ENCODE measurements at regions not wholly inside any gene's neighbourhood (a gene's known extent, or its start where the extent isn't known, plus 50 kb on each side); places are given as distances from the start of the nearest gene placed in this dataset.

- TF ChIP-seq POLR2AphosphoS5 (IDR thresholded peaks at IDR 0.05; ENCODE audit: insufficient read depth in 1 of 2, low read depth in 1 of 2) (no peak), POLR2A (IDR thresholded peaks at IDR 0.05) (no peak)
- TF ChIP-seq, protein P1, sequence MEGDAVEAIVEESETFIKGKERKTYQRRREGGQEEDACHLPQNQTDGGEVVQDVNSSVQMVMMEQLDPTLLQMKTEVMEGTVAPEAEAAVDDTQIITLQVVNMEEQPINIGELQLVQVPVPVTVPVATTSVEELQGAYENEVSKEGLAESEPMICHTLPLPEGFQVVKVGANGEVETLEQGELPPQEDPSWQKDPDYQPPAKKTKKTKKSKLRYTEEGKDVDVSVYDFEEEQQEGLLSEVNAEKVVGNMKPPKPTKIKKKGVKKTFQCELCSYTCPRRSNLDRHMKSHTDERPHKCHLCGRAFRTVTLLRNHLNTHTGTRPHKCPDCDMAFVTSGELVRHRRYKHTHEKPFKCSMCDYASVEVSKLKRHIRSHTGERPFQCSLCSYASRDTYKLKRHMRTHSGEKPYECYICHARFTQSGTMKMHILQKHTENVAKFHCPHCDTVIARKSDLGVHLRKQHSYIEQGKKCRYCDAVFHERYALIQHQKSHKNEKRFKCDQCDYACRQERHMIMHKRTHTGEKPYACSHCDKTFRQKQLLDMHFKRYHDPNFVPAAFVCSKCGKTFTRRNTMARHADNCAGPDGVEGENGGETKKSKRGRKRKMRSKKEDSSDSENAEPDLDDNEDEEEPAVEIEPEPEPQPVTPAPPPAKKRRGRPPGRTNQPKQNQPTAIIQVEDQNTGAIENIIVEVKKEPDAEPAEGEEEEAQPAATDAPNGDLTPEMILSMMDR (IDR thresholded peaks at IDR 0.05), result no peak
- no peak for DNase-seq (ENCODE audit: extremely low spot score in 2 of 2)
- no peak overlapping the region for H3K27ac ChIP-seq
- no peaks in the 10 kb centered on the region for H3K9me3 ChIP-seq
- intact Hi-C loops (cut with DNase I), result no loop called here
- H3K27me3 ChIP-seq, result no peaks in the 10 kb centered on the region
- H3K36me3 ChIP-seq, result no peaks in the 10 kb centered on the region
- no peaks in the 10 kb centered on the region for H3K4me1 ChIP-seq
- H3K4me3 ChIP-seq, result no peak overlapping the region
Measured at GRCh38 chr1:163970151-163970550, 588.8 kb upstream of the PBX1 start.

- Histone ChIP-seq H3K4me3 (no peak overlapping the region), H3K27ac (no peak overlapping the region), H3K27me3 (no peaks in the 10 kb centered on the region), H3K36me3 (no peaks in the 10 kb centered on the region), H3K9me3 (no peaks in the 10 kb centered on the region), H3K4me1 (no peaks in the 10 kb centered on the region)
- intact Hi-C loops (cut with DNase I), result no loop called here
- no peak for DNase-seq (ENCODE audit: extremely low spot score in 2 of 2)
- TF ChIP-seq, protein P1 (IDR thresholded peaks at IDR 0.05), result no peak
- no peak for TF ChIP-seq POLR2A (IDR thresholded peaks at IDR 0.05)
- no peak for TF ChIP-seq POLR2AphosphoS5 (IDR thresholded peaks at IDR 0.05; ENCODE audit: insufficient read depth in 1 of 2, low read depth in 1 of 2)
Measured at GRCh38 chr1:163970699-163971098, 588.3 kb upstream of the PBX1 start.

DNA sequence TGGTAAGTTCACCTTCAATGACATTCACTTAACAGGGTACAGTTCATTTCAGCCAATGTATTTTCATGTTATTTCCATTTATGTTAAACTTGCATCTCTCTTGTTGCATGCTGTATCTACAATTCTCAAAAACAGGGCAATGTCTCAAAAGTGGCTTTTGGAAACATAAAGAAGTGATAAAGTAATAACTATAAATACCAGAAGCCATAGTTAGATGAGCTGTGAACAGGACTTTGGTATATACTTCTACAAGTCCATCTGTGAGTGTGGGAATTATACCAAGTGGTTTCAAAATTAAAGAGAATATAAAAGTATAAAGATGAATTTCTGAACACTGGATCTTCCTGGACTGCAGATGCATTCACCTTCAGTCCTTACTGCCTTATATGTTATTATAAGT, 585.4 kb upstream of the PBX1 start:
- no peaks in the 10 kb centered on the region for H3K9me3 ChIP-seq
- no peaks in the 10 kb centered on the region for H3K27me3 ChIP-seq
- intact Hi-C loops (cut with DNase I), result no loop called here
- DNase-seq (ENCODE audit: extremely low spot score in 2 of 2), result no peak
- no peaks in the 10 kb centered on the region for H3K36me3 ChIP-seq
- no peak for TF ChIP-seq POLR2AphosphoS5 (IDR thresholded peaks at IDR 0.05; ENCODE audit: insufficient read depth in 1 of 2, low read depth in 1 of 2)
- TF ChIP-seq, protein P1 (IDR thresholded peaks at IDR 0.05), result no peak
- TF ChIP-seq POLR2A (IDR thresholded peaks at IDR 0.05), result no peak
- no peaks in the 10 kb centered on the region for H3K4me1 ChIP-seq
- no peak overlapping the region for H3K27ac ChIP-seq
- H3K4me3 ChIP-seq, result no peak overlapping the region

DNA sequence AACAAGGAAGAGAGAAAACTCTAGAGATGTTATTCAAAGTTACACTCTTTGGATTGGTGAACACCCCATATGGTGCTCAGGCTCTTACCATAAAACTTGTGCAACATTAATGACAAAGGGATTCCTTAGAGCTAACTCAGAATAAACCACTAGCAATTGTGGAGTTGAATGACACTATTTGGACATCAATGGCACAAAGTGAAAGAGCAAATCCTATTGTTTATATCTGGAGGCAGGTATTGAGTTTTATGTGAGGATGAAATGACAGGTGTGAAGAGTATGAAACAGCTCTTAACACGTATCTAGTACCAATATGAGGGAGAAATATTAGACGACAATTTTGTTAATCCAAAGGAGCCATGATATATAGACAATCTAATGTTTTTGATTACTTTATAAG, 584.9 kb upstream of the PBX1 start:
- no peaks in the 10 kb centered on the region for H3K4me1 ChIP-seq
- no peaks in the 10 kb centered on the region for H3K27me3 ChIP-seq
- DNase-seq (ENCODE audit: extremely low spot score in 2 of 2), result no peak
- no peak overlapping the region for H3K4me3 ChIP-seq
- TF ChIP-seq, protein P1 (IDR thresholded peaks at IDR 0.05), result no peak
- no peak for TF ChIP-seq POLR2AphosphoS5 (IDR thresholded peaks at IDR 0.05; ENCODE audit: insufficient read depth in 1 of 2, low read depth in 1 of 2)
- TF ChIP-seq POLR2A (IDR thresholded peaks at IDR 0.05), result no peak
- H3K9me3 ChIP-seq, result no peaks in the 10 kb centered on the region
- H3K27ac ChIP-seq, result no peak overlapping the region
- no peaks in the 10 kb centered on the region for H3K36me3 ChIP-seq
- intact Hi-C loops (cut with DNase I), result no loop called here

GRCh38 chr1:163980394-163980793, 578.6 kb upstream of the PBX1 start:
- no peaks in the 10 kb centered on the region for H3K4me1 ChIP-seq
- no peak overlapping the region for H3K4me3 ChIP-seq
- no peaks in the 10 kb centered on the region for H3K36me3 ChIP-seq
- DNase-seq (ENCODE audit: extremely low spot score in 2 of 2), result no peak
- no peaks in the 10 kb centered on the region for H3K27me3 ChIP-seq
- H3K9me3 ChIP-seq, result no peaks in the 10 kb centered on the region
- TF ChIP-seq, protein P1 (IDR thresholded peaks at IDR 0.05), result no peak
- TF ChIP-seq POLR2AphosphoS5 (IDR thresholded peaks at IDR 0.05; ENCODE audit: insufficient read depth in 1 of 2, low read depth in 1 of 2) (no peak), POLR2A (IDR thresholded peaks at IDR 0.05) (no peak)
- intact Hi-C loops (cut with DNase I), result no loop called here
- H3K27ac ChIP-seq, result no peak overlapping the region
